Liver (tissue), 8 donors: ENCODE measurements at regions not wholly inside any gene's neighbourhood (a gene's known extent, or its start where the extent isn't known, plus 50 kb on each side); places are given as distances from the start of the nearest gene placed in this dataset.

Source experiments
- DNase-seq: peaks from one replicate; pipeline ENCODE4 v3.0.0-alpha.2; 2017; ENCODE audit warnings: low spot score
- H3K27ac ChIP-seq, 2 donors: one replicate each; pipeline ENCODE4 v1.7.0; 2013; ENCODE audit warnings: inconsistent platforms in 2 of 2, low read length in 2 of 2, control low read depth in 1 of 2, low read depth in 1 of 2, mild to moderate bottlenecking in 1 of 2
- H3K27me3 ChIP-seq, 4 donors: one replicate each; pipeline versions ENCODE4 v1.6.1 to v1.7.0; 2013; ENCODE audit warnings: low read length in 3 of 4, inconsistent platforms in 1 of 4, mild to moderate bottlenecking in 1 of 4, moderate library complexity in 1 of 4; ENCODE audit not compliant: control insufficient read depth in 4 of 4, insufficient read depth in 4 of 4
- H3K36me3 ChIP-seq, 4 donors: one replicate each; pipeline versions ENCODE4 v1.6.1 to v1.7.0; 2013; ENCODE audit warnings: low read length in 3 of 4, mild to moderate bottlenecking in 3 of 4, low read depth in 1 of 4, moderate library complexity in 1 of 4; ENCODE audit not compliant: control insufficient read depth in 4 of 4, insufficient read depth in 3 of 4
- H3K4me1 ChIP-seq, 4 donors: one replicate each; pipeline versions ENCODE4 v1.6.1 to v1.7.0; 2013; ENCODE audit warnings: low read length in 3 of 4, mild to moderate bottlenecking in 3 of 4, moderate library complexity in 1 of 4; ENCODE audit not compliant: control insufficient read depth in 4 of 4, insufficient read depth in 4 of 4
- H3K4me3 ChIP-seq, 3 donors: one replicate each; pipeline versions ENCODE4 v1.6.1 to v1.7.0; 2013; ENCODE audit warnings: low read length in 3 of 3, control low read depth in 1 of 3, low read depth in 1 of 3, mild to moderate bottlenecking in 1 of 3
- H3K9ac ChIP-seq, 2 donors: one replicate each; pipeline ENCODE4 v1.7.0; 2013; ENCODE audit warnings: low read length in 2 of 2, mild to moderate bottlenecking in 2 of 2, moderate library complexity in 2 of 2, control low read depth in 1 of 2, low read depth in 1 of 2
- H3K9me3 ChIP-seq, 4 donors: one replicate each; pipeline versions ENCODE4 v1.6.1 to v1.7.0; 2013; ENCODE audit warnings: low read length in 3 of 4; ENCODE audit not compliant: control insufficient read depth in 4 of 4
- EGR1 ChIP-seq, 2 donors: IDR thresholded peaks; 2 replicates each; pipeline ENCODE4 v1.6.1; 2016 to 2018; ENCODE audit warnings: antibody characterized with exemption in 2 of 2, low read depth in 2 of 2
- FOXA1 ChIP-seq: IDR thresholded peaks from 2 replicates; pipeline ENCODE4 v1.6.1; 2016; ENCODE audit warnings: antibody characterized with exemption
- FOXA2 ChIP-seq: IDR thresholded peaks from 2 replicates; pipeline ENCODE4 v1.6.1; 2016; ENCODE audit warnings: antibody characterized with exemption
- GABPA ChIP-seq, 2 donors: IDR thresholded peaks in 1 of 2; conservative IDR thresholded peaks in 1 of 2; 2 replicates each; pipeline ENCODE4 v1.6.1; 2016; ENCODE audit warnings: antibody characterized with exemption in 2 of 2, mild to moderate bottlenecking in 1 of 2, moderate library complexity in 1 of 2
- HNF4A ChIP-seq, 2 donors: conservative IDR thresholded peaks; 2 replicates each; pipeline ENCODE4 v1.6.1; 2016; ENCODE audit warnings: antibody characterized with exemption in 2 of 2, mild to moderate bottlenecking in 2 of 2
- HNF4G ChIP-seq: IDR thresholded peaks from 2 replicates; pipeline ENCODE4 v1.6.1; 2016; ENCODE audit warnings: antibody characterized with exemption
- JUND ChIP-seq, 2 donors: IDR thresholded peaks; 2 replicates each; pipeline ENCODE4 v1.6.1; 2016; ENCODE audit warnings: antibody characterized with exemption in 2 of 2
- MAX ChIP-seq: IDR thresholded peaks from 2 replicates; pipeline ENCODE4 v1.6.1; 2016; ENCODE audit warnings: antibody characterized with exemption
- NR2F2 ChIP-seq: IDR thresholded peaks from 2 replicates; pipeline ENCODE4 v1.6.1; 2016; ENCODE audit warnings: antibody characterized with exemption
- RAD21 ChIP-seq, 2 donors: IDR thresholded peaks; 2 replicates each; pipeline ENCODE4 v1.6.1; 2016; ENCODE audit warnings: antibody characterized with exemption in 2 of 2, mild to moderate bottlenecking in 2 of 2
- RXRA ChIP-seq, 2 donors: IDR thresholded peaks; 2 replicates each; pipeline ENCODE4 v1.6.1; 2017 to 2018; ENCODE audit warnings: antibody characterized with exemption in 2 of 2, mild to moderate bottlenecking in 1 of 2
- SP1 ChIP-seq: IDR thresholded peaks from 2 replicates; pipeline ENCODE4 v1.6.1; 2018; ENCODE audit warnings: antibody characterized with exemption, mild to moderate bottlenecking
- TAF1 ChIP-seq: conservative IDR thresholded peaks from 2 replicates; pipeline ENCODE4 v1.6.1; 2016; ENCODE audit warnings: antibody characterized with exemption, mild to moderate bottlenecking
- YY1 ChIP-seq: IDR thresholded peaks from 2 replicates; pipeline ENCODE4 v1.6.1; 2016; ENCODE audit warnings: antibody characterized with exemption, mild to moderate bottlenecking
- WGBS: extraction: QIAGEN DNeasy Blood & Tissue Kit; methylation state at CpG from one replicate; pipeline ENCODE4 v1.1.7; 2013; 5-methylcytosine and 5-hydroxymethylcytosine counted together
- TF ChIP-seq, protein P1 (sequence below): IDR thresholded peaks from 2 replicates; pipeline ENCODE4 v1.6.1; 2016; ENCODE audit warnings: antibody characterized with exemption
- TF ChIP-seq, protein P2 (sequence below): IDR thresholded peaks from 2 replicates; pipeline ENCODE4 v1.6.1; 2016; ENCODE audit warnings: antibody characterized with exemption, mild to moderate bottlenecking
- TF ChIP-seq, protein P3 (sequence below): fragments of 150-350 bp; IDR thresholded peaks from 2 replicates; pipeline ENCODE4 v1.5.1; 2017; ENCODE audit warnings: improper control_type of control experiment, low read depth, low read length; ENCODE audit not compliant: missing input control
- TF ChIP-seq, protein P4 (sequence below): IDR thresholded peaks from 2 replicates; pipeline ENCODE4 v1.6.1; 2016; ENCODE audit warnings: antibody characterized with exemption
- donor health status: healthy.
- donor health status: healthy.
- donor health status: healthy.
- donor health status: healthy.
- donor health status: healthy.

GRCh38 chr11:23490557-23491235, 630.4 kb upstream of the CCDC179 start:
- Histone ChIP-seq H3K9me3 (peaks cover 0 to 2% (median 0%) of the 10 kb centered on the region in 4 donors), H3K27me3 (no peaks in the 10 kb centered on the region), H3K4me1 (no peaks in the 10 kb centered on the region), H3K36me3 (no peaks in the 10 kb centered on the region), H3K4me3 (no peak overlapping the region), H3K9ac (no peak overlapping the region), H3K27ac (no peak overlapping the region)
- TF ChIP-seq SP1 (no peak), EGR1 (IDR thresholded peaks at IDR 0.05; ENCODE audit: low read depth in 2 of 2) (no peak), GABPA (IDR thresholded peaks at IDR 0.05 in 1 of 2, conservative IDR thresholded peaks at IDR 0.05 in 1 of 2) (no peak), RXRA (IDR thresholded peaks at IDR 0.05) (no peak)
- TF ChIP-seq, protein P1, sequence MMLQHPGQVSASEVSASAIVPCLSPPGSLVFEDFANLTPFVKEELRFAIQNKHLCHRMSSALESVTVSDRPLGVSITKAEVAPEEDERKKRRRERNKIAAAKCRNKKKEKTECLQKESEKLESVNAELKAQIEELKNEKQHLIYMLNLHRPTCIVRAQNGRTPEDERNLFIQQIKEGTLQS = no peak
- TF ChIP-seq, protein P2, sequence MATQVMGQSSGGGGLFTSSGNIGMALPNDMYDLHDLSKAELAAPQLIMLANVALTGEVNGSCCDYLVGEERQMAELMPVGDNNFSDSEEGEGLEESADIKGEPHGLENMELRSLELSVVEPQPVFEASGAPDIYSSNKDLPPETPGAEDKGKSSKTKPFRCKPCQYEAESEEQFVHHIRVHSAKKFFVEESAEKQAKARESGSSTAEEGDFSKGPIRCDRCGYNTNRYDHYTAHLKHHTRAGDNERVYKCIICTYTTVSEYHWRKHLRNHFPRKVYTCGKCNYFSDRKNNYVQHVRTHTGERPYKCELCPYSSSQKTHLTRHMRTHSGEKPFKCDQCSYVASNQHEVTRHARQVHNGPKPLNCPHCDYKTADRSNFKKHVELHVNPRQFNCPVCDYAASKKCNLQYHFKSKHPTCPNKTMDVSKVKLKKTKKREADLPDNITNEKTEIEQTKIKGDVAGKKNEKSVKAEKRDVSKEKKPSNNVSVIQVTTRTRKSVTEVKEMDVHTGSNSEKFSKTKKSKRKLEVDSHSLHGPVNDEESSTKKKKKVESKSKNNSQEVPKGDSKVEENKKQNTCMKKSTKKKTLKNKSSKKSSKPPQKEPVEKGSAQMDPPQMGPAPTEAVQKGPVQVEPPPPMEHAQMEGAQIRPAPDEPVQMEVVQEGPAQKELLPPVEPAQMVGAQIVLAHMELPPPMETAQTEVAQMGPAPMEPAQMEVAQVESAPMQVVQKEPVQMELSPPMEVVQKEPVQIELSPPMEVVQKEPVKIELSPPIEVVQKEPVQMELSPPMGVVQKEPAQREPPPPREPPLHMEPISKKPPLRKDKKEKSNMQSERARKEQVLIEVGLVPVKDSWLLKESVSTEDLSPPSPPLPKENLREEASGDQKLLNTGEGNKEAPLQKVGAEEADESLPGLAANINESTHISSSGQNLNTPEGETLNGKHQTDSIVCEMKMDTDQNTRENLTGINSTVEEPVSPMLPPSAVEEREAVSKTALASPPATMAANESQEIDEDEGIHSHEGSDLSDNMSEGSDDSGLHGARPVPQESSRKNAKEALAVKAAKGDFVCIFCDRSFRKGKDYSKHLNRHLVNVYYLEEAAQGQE = no peak
- 43% methylated on average over 3 of the region's 3 CpGs for WGBS
- no peak for DNase-seq

- Histone ChIP-seq H3K4me3 (no peak overlapping the region), H3K4me1 (no peaks in the 10 kb centered on the region), H3K9me3 (no peaks in the 10 kb centered on the region), H3K27me3 (no peaks in the 10 kb centered on the region), H3K9ac (no peak overlapping the region), H3K36me3 (no peaks in the 10 kb centered on the region), H3K27ac (no peak overlapping the region)
- WGBS = 22% methylated on average over 2 of the region's 2 CpGs
- TF ChIP-seq RXRA (IDR thresholded peaks at IDR 0.05) = no peak
- TF ChIP-seq RAD21 (IDR thresholded peaks at IDR 0.05) = no peak
- TF ChIP-seq FOXA2 = no peak
- TF ChIP-seq MAX = no peak
- no peak for TF ChIP-seq JUND (IDR thresholded peaks at IDR 0.05)
- no peak for TF ChIP-seq SP1
- TF ChIP-seq, protein P3, sequence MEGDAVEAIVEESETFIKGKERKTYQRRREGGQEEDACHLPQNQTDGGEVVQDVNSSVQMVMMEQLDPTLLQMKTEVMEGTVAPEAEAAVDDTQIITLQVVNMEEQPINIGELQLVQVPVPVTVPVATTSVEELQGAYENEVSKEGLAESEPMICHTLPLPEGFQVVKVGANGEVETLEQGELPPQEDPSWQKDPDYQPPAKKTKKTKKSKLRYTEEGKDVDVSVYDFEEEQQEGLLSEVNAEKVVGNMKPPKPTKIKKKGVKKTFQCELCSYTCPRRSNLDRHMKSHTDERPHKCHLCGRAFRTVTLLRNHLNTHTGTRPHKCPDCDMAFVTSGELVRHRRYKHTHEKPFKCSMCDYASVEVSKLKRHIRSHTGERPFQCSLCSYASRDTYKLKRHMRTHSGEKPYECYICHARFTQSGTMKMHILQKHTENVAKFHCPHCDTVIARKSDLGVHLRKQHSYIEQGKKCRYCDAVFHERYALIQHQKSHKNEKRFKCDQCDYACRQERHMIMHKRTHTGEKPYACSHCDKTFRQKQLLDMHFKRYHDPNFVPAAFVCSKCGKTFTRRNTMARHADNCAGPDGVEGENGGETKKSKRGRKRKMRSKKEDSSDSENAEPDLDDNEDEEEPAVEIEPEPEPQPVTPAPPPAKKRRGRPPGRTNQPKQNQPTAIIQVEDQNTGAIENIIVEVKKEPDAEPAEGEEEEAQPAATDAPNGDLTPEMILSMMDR = no peak
- TF ChIP-seq, protein P4, sequence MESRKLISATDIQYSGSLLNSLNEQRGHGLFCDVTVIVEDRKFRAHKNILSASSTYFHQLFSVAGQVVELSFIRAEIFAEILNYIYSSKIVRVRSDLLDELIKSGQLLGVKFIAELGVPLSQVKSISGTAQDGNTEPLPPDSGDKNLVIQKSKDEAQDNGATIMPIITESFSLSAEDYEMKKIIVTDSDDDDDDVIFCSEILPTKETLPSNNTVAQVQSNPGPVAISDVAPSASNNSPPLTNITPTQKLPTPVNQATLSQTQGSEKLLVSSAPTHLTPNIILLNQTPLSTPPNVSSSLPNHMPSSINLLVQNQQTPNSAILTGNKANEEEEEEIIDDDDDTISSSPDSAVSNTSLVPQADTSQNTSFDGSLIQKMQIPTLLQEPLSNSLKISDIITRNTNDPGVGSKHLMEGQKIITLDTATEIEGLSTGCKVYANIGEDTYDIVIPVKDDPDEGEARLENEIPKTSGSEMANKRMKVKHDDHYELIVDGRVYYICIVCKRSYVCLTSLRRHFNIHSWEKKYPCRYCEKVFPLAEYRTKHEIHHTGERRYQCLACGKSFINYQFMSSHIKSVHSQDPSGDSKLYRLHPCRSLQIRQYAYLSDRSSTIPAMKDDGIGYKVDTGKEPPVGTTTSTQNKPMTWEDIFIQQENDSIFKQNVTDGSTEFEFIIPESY = no peak
- no peak for TF ChIP-seq EGR1 (IDR thresholded peaks at IDR 0.05; ENCODE audit: low read depth in 2 of 2)
- no peak for TF ChIP-seq FOXA1
- no peak for TF ChIP-seq HNF4G
- TF ChIP-seq YY1 = no peak
- TF ChIP-seq, protein P2 = no peak
- TF ChIP-seq NR2F2 = no peak
- TF ChIP-seq TAF1 = no peak
- no peak for TF ChIP-seq HNF4A (conservative IDR thresholded peaks at IDR 0.05)
- no peak for DNase-seq
Observed at GRCh38 chr11:23494981-23495380, 634.7 kb upstream of the CCDC179 start.
